NCI-H1694 treated with DMSO at 0.1 percent for 48 hours (cell line): ENCODE measurements at regions not wholly inside any gene's neighbourhood (a gene's known extent, or its start where the extent isn't known, plus 50 kb on each side); places are given as distances from the start of the nearest gene placed in this dataset.

ENCODE experiments used
- DNase-seq: peaks from one replicate; lab custom pipeline; 2025; lab: John Stamatoyannopoulos, UW

GRCh38 chr11:15875943-15876342 is 480.4 kb downstream of the SOX6 start:
- DNase-seq, result no peak

GRCh38 chr11:15878756-15879155 is 477.6 kb downstream of the SOX6 start:
- no peak for DNase-seq

GRCh38 chr11:15880291-15880690 is 476.1 kb downstream of the SOX6 start:
- no peak for DNase-seq

- DNase-seq, result no peak
Measured at GRCh38 chr11:15882876-15883454, 473.4 kb downstream of the SOX6 start.

- DNase-seq, result no peak
Measured at GRCh38 chr11:15883455-15883920, 472.9 kb downstream of the SOX6 start.

- no peak for DNase-seq
Measured at GRCh38 chr11:15884141-15884540, 472.2 kb downstream of the SOX6 start.

- DNase-seq, result no peak
Measured at GRCh38 chr11:15884777-15885540, 471.4 kb downstream of the SOX6 start.

GRCh38 chr11:15885854-15886253 is 470.5 kb downstream of the SOX6 start:
- DNase-seq, result no peak

- no peak for DNase-seq
Measured at GRCh38 chr11:15886299-15886698, 470.0 kb downstream of the SOX6 start.

GRCh38 chr11:15886866-15887265 is 469.5 kb downstream of the SOX6 start:
- no peak for DNase-seq

- DNase-seq, result no peak
Measured at GRCh38 chr11:15888556-15889345, 467.6 kb downstream of the SOX6 start.

GRCh38 chr11:15889363-15890030 is 466.8 kb downstream of the SOX6 start:
- no peak for DNase-seq

- DNase-seq, result no peak
Measured at GRCh38 chr11:15890031-15890713, 466.2 kb downstream of the SOX6 start.

GRCh38 chr11:15893080-15893492 is 463.3 kb downstream of the SOX6 start:
- DNase-seq, result no peak

- DNase-seq, result no peak
Measured at GRCh38 chr11:15896026-15896425, 460.3 kb downstream of the SOX6 start.

GRCh38 chr11:15896530-15896929 is 459.8 kb downstream of the SOX6 start:
- no peak for DNase-seq

- no peak for DNase-seq
Measured at GRCh38 chr11:15897211-15897960, 459.0 kb downstream of the SOX6 start.

GRCh38 chr11:15901054-15901453 is 455.3 kb downstream of the SOX6 start:
- DNase-seq, result no peak

GRCh38 chr11:15901790-15902189 is 454.6 kb downstream of the SOX6 start:
- no peak for DNase-seq

GRCh38 chr11:15903246-15903645 is 453.1 kb downstream of the SOX6 start:
- no peak for DNase-seq
